Keratinocyte (primary cell): ENCODE measurements at regions not wholly inside any gene's neighbourhood (a gene's known extent, or its start where the extent isn't known, plus 50 kb on each side); places are given as distances from the start of the nearest gene placed in this dataset.

ENCODE experiments used
- DNase-seq: peaks from one replicate; pipeline ENCODE4 v3.0.0-alpha.2; 2011; ENCODE audit warnings: low read depth, missing footprints, low spot score
- FAIRE-seq: peaks from 2 replicates; lab custom pipeline; 2011; peaks lifted over from hg19 to GRCh38; lab: Jason Lieb, UNC
- H2AFZ ChIP-seq: 2 replicates; pipeline ENCODE4 v1.6.0; 2012; ENCODE audit warnings: low read length, control low read depth, inconsistent platforms; ENCODE audit not compliant: control insufficient read depth
- H3K27ac ChIP-seq: 2 replicates; pipeline ENCODE4 v1.5.1; 2011; ENCODE audit warnings: low read length; ENCODE audit not compliant: control insufficient read depth, insufficient read depth
- H3K27me3 ChIP-seq: 3 replicates; pipeline ENCODE4 v1.6.0; 2011; ENCODE audit warnings: low read length; ENCODE audit not compliant: control insufficient read depth, insufficient read depth; ENCODE audit errors: extremely low read depth
- H3K36me3 ChIP-seq, 2 experiments: 2 replicates in 1 of 2; 3 replicates in 1 of 2; pipeline ENCODE4 v1.5.1; 2011; ENCODE audit warnings: low read length in 2 of 2, mild to moderate bottlenecking in 1 of 2; ENCODE audit not compliant: control insufficient read depth in 2 of 2, insufficient read depth in 2 of 2; ENCODE audit errors: extremely low read depth in 1 of 2
- H3K4me1 ChIP-seq: 3 replicates; pipeline ENCODE4 v1.5.1; 2011; ENCODE audit warnings: low read length; ENCODE audit not compliant: control insufficient read depth, insufficient read depth; ENCODE audit errors: extremely low read depth
- H3K4me2 ChIP-seq: 3 replicates; pipeline ENCODE4 v1.6.0; 2011; ENCODE audit warnings: low read depth, low read length; ENCODE audit not compliant: control insufficient read depth, insufficient read depth; ENCODE audit errors: extremely low read depth
- H3K4me3 ChIP-seq, 3 experiments: fragments of 200-600 bp in 1 of 3; sonication (generic) in 1 of 3; 2 replicates in 2 of 3; 3 replicates in 1 of 3; pipeline ENCODE4 v1.5.1; 2011 to 2016; ENCODE audit warnings: low read length in 3 of 3, mild to moderate bottlenecking in 3 of 3, control low read depth in 2 of 3, inconsistent platforms in 1 of 3, low read depth in 1 of 3, mixed read lengths in 1 of 3, mixed run types in 1 of 3, moderate library complexity in 1 of 3; ENCODE audit not compliant: control insufficient read depth in 2 of 3, insufficient read depth in 2 of 3; ENCODE audit errors: extremely low read depth in 1 of 3
- H3K79me2 ChIP-seq: 2 replicates; pipeline ENCODE4 v1.6.0; 2012; ENCODE audit warnings: low read length; ENCODE audit not compliant: control insufficient read depth, insufficient read depth
- H3K9ac ChIP-seq: 3 replicates; pipeline ENCODE4 v1.6.0; 2011; ENCODE audit warnings: low read length; ENCODE audit not compliant: control insufficient read depth, insufficient read depth; ENCODE audit errors: extremely low read depth
- H3K9me1 ChIP-seq: 3 replicates; pipeline ENCODE4 v1.6.0; 2011; ENCODE audit warnings: low read length; ENCODE audit not compliant: control insufficient read depth, insufficient read depth; ENCODE audit errors: extremely low read depth
- H3K9me3 ChIP-seq: 2 replicates; pipeline ENCODE4 v1.5.1; 2012; ENCODE audit warnings: low read depth, low read length; ENCODE audit not compliant: control insufficient read depth
- H4K20me1 ChIP-seq: 3 replicates; pipeline ENCODE4 v1.6.0; 2011; ENCODE audit warnings: low read length; ENCODE audit not compliant: control insufficient read depth, insufficient read depth; ENCODE audit errors: extremely low read depth
- CTCF ChIP-seq, 3 experiments: IDR thresholded peaks in 1 of 3; conservative IDR thresholded peaks in 1 of 3; optimal IDR thresholded peaks in 1 of 3; 2 replicates in 2 of 3; 3 replicates in 1 of 3; pipeline versions ENCODE3 to v1.5.1; 2011; ENCODE audit warnings: low read length in 3 of 3, mild to moderate bottlenecking in 3 of 3, moderate library complexity in 2 of 3, control low read depth in 1 of 3, inconsistent platforms in 1 of 3; ENCODE audit not compliant: insufficient read depth in 2 of 3; ENCODE audit errors: extremely low read depth in 1 of 3
- EZH2 ChIP-seq: IDR thresholded peaks from one replicate; pipeline ENCODE4 v1.6.1; 2012; ENCODE audit warnings: inconsistent platforms, mild to moderate bottlenecking, low read length, moderate library complexity
- dilution Hi-C: fragments of 300-500 bp; cut with MboI; formaldehyde crosslinking; loops from one replicate; pipeline ENCODE4 v1.7.0; 2020; ENCODE audit warnings: low sequenced_read_pairs; ENCODE audit not compliant: extremely low pct_ligation_motif_present

GRCh38 chr6:165930668-165931214 is 236.9 kb downstream of the TBXT start:
- TF ChIP-seq EZH2 (no peak), CTCF (optimal IDR thresholded peaks at IDR 0.05 in 1 of 3, IDR thresholded peaks at IDR 0.05 in 1 of 3, conservative IDR thresholded peaks at IDR 0.05 in 1 of 3; ENCODE audit: extremely low read depth in 1 of 3, insufficient read depth in 2 of 3, low read length in 3 of 3) (no peak)
- Histone ChIP-seq H3K9me3 (peaks cover 8% of the 10 kb centered on the region), H4K20me1 (no peaks in the 10 kb centered on the region), H2AFZ (no peak overlapping the region), H3K9ac (no peak overlapping the region), H3K4me3 (no peak overlapping the region), H3K4me2 (no peak overlapping the region), H3K79me2 (no peaks in the 10 kb centered on the region), H3K27me3 (no peaks in the 10 kb centered on the region), H3K36me3 (no peaks in the 10 kb centered on the region), H3K4me1 (no peaks in the 10 kb centered on the region), H3K27ac (no peak overlapping the region), H3K9me1 (no peaks in the 10 kb centered on the region)
- DNase-seq (no peak), FAIRE-seq (no peak)
- dilution Hi-C loops = no loop called here

GRCh38 chr6:165929607-165930006 is 238.0 kb downstream of the TBXT start:
- dilution Hi-C loops = no loop called here

More at GRCh38 chr6:165929607-165930006, 238.0 kb downstream of the TBXT start:
- H3K79me2 ChIP-seq = no peaks in the 10 kb centered on the region
- FAIRE-seq (no peak), DNase-seq (no peak)
- H3K4me3 ChIP-seq = no peak overlapping the region
- no peak overlapping the region for H3K27ac ChIP-seq
- H3K4me2 ChIP-seq = no peak overlapping the region
- TF ChIP-seq EZH2 = no peak
- TF ChIP-seq CTCF (optimal IDR thresholded peaks at IDR 0.05 in 1 of 3, IDR thresholded peaks at IDR 0.05 in 1 of 3, conservative IDR thresholded peaks at IDR 0.05 in 1 of 3; ENCODE audit: extremely low read depth in 1 of 3, insufficient read depth in 2 of 3, low read length in 3 of 3) = no peak
- no peak overlapping the region for H2AFZ ChIP-seq
- H3K27me3 ChIP-seq = no peaks in the 10 kb centered on the region
- H3K36me3 ChIP-seq = no peaks in the 10 kb centered on the region
- no peaks in the 10 kb centered on the region for H3K4me1 ChIP-seq
- peaks cover 8% of the 10 kb centered on the region for H3K9me3 ChIP-seq
- no peak overlapping the region for H3K9ac ChIP-seq
- no peaks in the 10 kb centered on the region for H3K9me1 ChIP-seq
- no peaks in the 10 kb centered on the region for H4K20me1 ChIP-seq
